ENCODE measurements at regions not wholly inside any gene's neighbourhood (a gene's known extent, or its start where the extent isn't known, plus 50 kb on each side); places are given as distances from the start of the nearest gene placed in this dataset.

DNA sequence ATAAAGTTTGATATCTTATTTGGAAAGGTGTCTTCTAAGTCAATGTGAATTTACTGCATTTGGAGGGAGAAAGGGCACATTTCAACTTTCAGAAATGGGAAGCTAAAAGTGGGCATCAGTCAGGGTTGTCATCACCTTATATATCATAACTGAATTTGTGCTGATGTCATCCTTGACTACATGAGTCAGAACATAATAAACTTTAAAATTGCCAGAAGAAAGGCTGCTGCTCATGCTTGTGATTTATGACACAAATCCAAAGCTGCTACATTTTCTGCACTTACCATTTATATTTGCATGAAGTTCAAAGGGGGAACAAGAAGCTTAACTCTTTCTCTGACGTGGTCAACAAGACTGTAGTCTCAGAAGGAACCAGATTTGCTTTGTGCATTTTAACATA is 196.6 kb downstream of the UTP18 start:
- Histone ChIP-seq H3K27ac (ENCODE audit: control insufficient read depth, insufficient read depth, low read length) (no peak overlapping the region), H3K4me2 (ENCODE audit: control insufficient read depth, extremely low read depth, insufficient read depth, low read depth, low read length) (no peak overlapping the region)
- no peak for FAIRE-seq

DNA sequence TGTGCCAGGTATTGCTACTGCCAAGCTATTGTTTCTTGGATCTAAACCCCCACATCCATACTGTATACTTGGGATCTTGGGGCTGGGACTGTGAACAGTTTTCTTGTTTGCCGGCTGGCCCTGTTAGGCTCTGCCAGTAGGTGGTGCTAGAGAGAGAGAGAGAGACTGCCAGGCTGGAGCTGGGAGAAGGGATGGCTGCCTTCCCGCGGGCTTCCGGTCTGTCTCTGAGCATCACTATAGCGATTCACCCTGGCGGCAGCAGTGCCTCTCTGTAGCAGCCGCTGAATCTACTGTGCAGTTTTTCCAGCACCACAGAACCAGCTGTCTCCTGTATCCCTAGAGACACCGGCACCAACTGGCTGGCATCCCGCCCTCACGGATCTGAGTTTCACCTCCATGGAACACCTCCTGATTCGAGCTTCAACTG is 201.2 kb downstream of the UTP18 start:
- Histone ChIP-seq H3K27ac (ENCODE audit: control insufficient read depth, insufficient read depth, low read length) (no peak overlapping the region), H3K79me2 (ENCODE audit: control insufficient read depth, insufficient read depth, low read length) (no peaks in the 10 kb centered on the region), H3K9ac (ENCODE audit: control insufficient read depth, extremely low read depth, insufficient read depth, low read length) (no peak overlapping the region), H3K9me3 (ENCODE audit: control insufficient read depth, low read depth, low read length) (no peaks in the 10 kb centered on the region), H3K27me3 (ENCODE audit: control insufficient read depth, extremely low read depth, insufficient read depth, low read length) (no peaks in the 10 kb centered on the region), H2AFZ (ENCODE audit: control insufficient read depth, low read length) (no peak overlapping the region), H3K9me1 (ENCODE audit: control insufficient read depth, extremely low read depth, insufficient read depth, low read length) (no peaks in the 10 kb centered on the region), H3K4me3 (ENCODE audit: control insufficient read depth in 2 of 3, extremely low read depth in 1 of 3, insufficient read depth in 2 of 3, low read depth in 1 of 3, low read length in 3 of 3) (no peak overlapping the region), H3K36me3 (ENCODE audit: control insufficient read depth in 2 of 2, extremely low read depth in 1 of 2, insufficient read depth in 2 of 2, low read length in 2 of 2) (no peaks in the 10 kb centered on the region), H4K20me1 (ENCODE audit: control insufficient read depth, extremely low read depth, insufficient read depth, low read length) (no peaks in the 10 kb centered on the region), H3K4me2 (ENCODE audit: control insufficient read depth, extremely low read depth, insufficient read depth, low read depth, low read length) (no peak overlapping the region), H3K4me1 (ENCODE audit: control insufficient read depth, extremely low read depth, insufficient read depth, low read length) (no peaks in the 10 kb centered on the region)
- DNase-seq (ENCODE audit: low read depth, low spot score) = peak; percentile 11
- TF ChIP-seq, protein P1, sequence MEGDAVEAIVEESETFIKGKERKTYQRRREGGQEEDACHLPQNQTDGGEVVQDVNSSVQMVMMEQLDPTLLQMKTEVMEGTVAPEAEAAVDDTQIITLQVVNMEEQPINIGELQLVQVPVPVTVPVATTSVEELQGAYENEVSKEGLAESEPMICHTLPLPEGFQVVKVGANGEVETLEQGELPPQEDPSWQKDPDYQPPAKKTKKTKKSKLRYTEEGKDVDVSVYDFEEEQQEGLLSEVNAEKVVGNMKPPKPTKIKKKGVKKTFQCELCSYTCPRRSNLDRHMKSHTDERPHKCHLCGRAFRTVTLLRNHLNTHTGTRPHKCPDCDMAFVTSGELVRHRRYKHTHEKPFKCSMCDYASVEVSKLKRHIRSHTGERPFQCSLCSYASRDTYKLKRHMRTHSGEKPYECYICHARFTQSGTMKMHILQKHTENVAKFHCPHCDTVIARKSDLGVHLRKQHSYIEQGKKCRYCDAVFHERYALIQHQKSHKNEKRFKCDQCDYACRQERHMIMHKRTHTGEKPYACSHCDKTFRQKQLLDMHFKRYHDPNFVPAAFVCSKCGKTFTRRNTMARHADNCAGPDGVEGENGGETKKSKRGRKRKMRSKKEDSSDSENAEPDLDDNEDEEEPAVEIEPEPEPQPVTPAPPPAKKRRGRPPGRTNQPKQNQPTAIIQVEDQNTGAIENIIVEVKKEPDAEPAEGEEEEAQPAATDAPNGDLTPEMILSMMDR (optimal IDR thresholded peaks at IDR 0.05 in 1 of 3, IDR thresholded peaks at IDR 0.05 in 1 of 3, conservative IDR thresholded peaks at IDR 0.05 in 1 of 3; ENCODE audit: extremely low read depth in 1 of 3, insufficient read depth in 2 of 3, low read length in 3 of 3) = peak; percentile 80 to 91 (median 85)
- TF ChIP-seq EZH2 (IDR thresholded peaks at IDR 0.05; ENCODE audit: low read length) = no peak
- no peak for FAIRE-seq
- dilution Hi-C loops (cut with MboI; ENCODE audit: extremely low pct_ligation_motif_present, low sequenced_read_pairs) = no loop called here

More for the DNA sequence above, 196.6 kb downstream of the UTP18 start:
- Histone ChIP-seq H3K9me1 (ENCODE audit: control insufficient read depth, extremely low read depth, insufficient read depth, low read length) (no peaks in the 10 kb centered on the region), H3K4me3 (ENCODE audit: control insufficient read depth in 2 of 3, extremely low read depth in 1 of 3, insufficient read depth in 2 of 3, low read depth in 1 of 3, low read length in 3 of 3) (no peak overlapping the region), H3K9ac (ENCODE audit: control insufficient read depth, extremely low read depth, insufficient read depth, low read length) (no peak overlapping the region), H3K9me3 (ENCODE audit: control insufficient read depth, low read depth, low read length) (no peaks in the 10 kb centered on the region), H2AFZ (ENCODE audit: control insufficient read depth, low read length) (no peak overlapping the region), H3K4me1 (ENCODE audit: control insufficient read depth, extremely low read depth, insufficient read depth, low read length) (no peaks in the 10 kb centered on the region), H4K20me1 (ENCODE audit: control insufficient read depth, extremely low read depth, insufficient read depth, low read length) (no peaks in the 10 kb centered on the region), H3K27me3 (ENCODE audit: control insufficient read depth, extremely low read depth, insufficient read depth, low read length) (no peaks in the 10 kb centered on the region), H3K79me2 (ENCODE audit: control insufficient read depth, insufficient read depth, low read length) (no peaks in the 10 kb centered on the region), H3K36me3 (ENCODE audit: control insufficient read depth in 2 of 2, extremely low read depth in 1 of 2, insufficient read depth in 2 of 2, low read length in 2 of 2) (no peaks in the 10 kb centered on the region)
- DNase-seq (ENCODE audit: low read depth, low spot score) = no peak
- dilution Hi-C loops (cut with MboI; ENCODE audit: extremely low pct_ligation_motif_present, low sequenced_read_pairs) = no loop called here
- TF ChIP-seq, protein P1 (optimal IDR thresholded peaks at IDR 0.05 in 1 of 3, IDR thresholded peaks at IDR 0.05 in 1 of 3, conservative IDR thresholded peaks at IDR 0.05 in 1 of 3; ENCODE audit: extremely low read depth in 1 of 3, insufficient read depth in 2 of 3, low read length in 3 of 3) = no peak
- no peak for TF ChIP-seq EZH2 (IDR thresholded peaks at IDR 0.05; ENCODE audit: low read length)
